PC-3 (cell line): ENCODE measurements at regions not wholly inside any gene's neighbourhood (a gene's known extent, or its start where the extent isn't known, plus 50 kb on each side); places are given as distances from the start of the nearest gene placed in this dataset.

ENCODE experiments used
- ATAC-seq: fragments of 200-7000 bp; cut with Tn5 transposase; 2 replicates; pipeline ENCODE4 v1.9.1; 2020; ENCODE audit warnings: mild to moderate bottlenecking, moderate library complexity
- BruUV-seq: library from RNA; stranded (reverse); fragments of 400-500 nt; replicated peaks from 2 replicates; lab custom pipeline; 2021; lab: Mats Ljungman, UMichigan
- CTCF ChIA-PET: fragments of 300-600 bp; sonication (Branson Sonifier 250); formaldehyde crosslinking; loops from one replicate; lab custom pipeline; 2022; ENCODE audit warnings: antibody characterized with exemption; lab: Charles Lee
- POLR2A ChIA-PET: fragments of 300-600 bp; sonication (Branson Sonifier 250); formaldehyde crosslinking; loops from one replicate; lab custom pipeline; 2022; ENCODE audit warnings: antibody characterized with exemption; ENCODE audit not compliant: unreplicated experiment; lab: Charles Lee
- DNase-seq: peaks from one replicate; pipeline ENCODE4 v3.0.0-alpha.2; 2015
- H2AFZ ChIP-seq: fragments of 300-600 bp; sonication (generic); 2 replicates; pipeline ENCODE4 v1.6.0; 2016; ENCODE audit warnings: antibody characterized with exemption, low read length
- H3F3A ChIP-seq: fragments of 300-600 bp; sonication (generic); one replicate; pipeline ENCODE4 v1.6.0; 2017; ENCODE audit warnings: antibody characterized with exemption, low read length, control low read depth, mild to moderate bottlenecking; ENCODE audit not compliant: unreplicated experiment
- H3K27ac ChIP-seq: fragments of 300-600 bp; sonication (generic); 2 replicates; pipeline ENCODE4 v1.5.1; 2016; ENCODE audit warnings: mild to moderate bottlenecking, low read length
- H3K27me3 ChIP-seq: fragments of 300-600 bp; sonication (generic); 2 replicates; pipeline ENCODE4 v1.6.1; 2016; ENCODE audit warnings: low read length, mixed read lengths
- H3K36me3 ChIP-seq: fragments of 300-600 bp; sonication (generic); 2 replicates; pipeline ENCODE4 v1.6.1; 2016; ENCODE audit warnings: low read depth, mixed run types, low read length, mixed read lengths
- H3K4me1 ChIP-seq: fragments of 300-600 bp; sonication (generic); 2 replicates; pipeline ENCODE4 v1.5.1; 2016; ENCODE audit warnings: low read length; ENCODE audit not compliant: insufficient read depth
- H3K4me2 ChIP-seq: fragments of 300-600 bp; sonication (generic); 2 replicates; pipeline ENCODE4 v1.6.0; 2016; ENCODE audit warnings: low read length
- H3K4me3 ChIP-seq: fragments of 300-600 bp; sonication (generic); 2 replicates; pipeline ENCODE4 v1.5.1; 2016; ENCODE audit warnings: mild to moderate bottlenecking, low read length, mixed read lengths
- H3K79me2 ChIP-seq: fragments of 300-600 bp; sonication (generic); 2 replicates; pipeline ENCODE4 v1.6.1; 2017; ENCODE audit warnings: low read length, mixed read lengths
- H3K9ac ChIP-seq: fragments of 300-600 bp; sonication (generic); 2 replicates; pipeline ENCODE4 v1.6.0; 2016; ENCODE audit warnings: mild to moderate bottlenecking, low read length
- H3K9me2 ChIP-seq: fragments of 300-600 bp; sonication (generic); replicated peaks from 2 replicates; pipeline ENCODE4 v1.6.1; 2016; ENCODE audit warnings: mixed run types, low read length, mixed read lengths
- H3K9me3 ChIP-seq: fragments of 300-600 bp; sonication (generic); 2 replicates; pipeline ENCODE4 v1.6.1; 2016; ENCODE audit warnings: low read length, mixed read lengths
- H4K20me1 ChIP-seq: fragments of 300-600 bp; sonication (generic); 2 replicates; pipeline ENCODE4 v1.6.1; 2016; ENCODE audit warnings: low read length, mixed read lengths
- CTCF ChIP-seq: fragments of 300-600 bp; sonication (generic); conservative IDR thresholded peaks from 2 replicates; pipeline ENCODE4 v1.5.1; 2017; ENCODE audit warnings: antibody characterized with exemption, low read depth, mild to moderate bottlenecking, low read length
- EZH2 ChIP-seq: fragments of 300-600 bp; sonication (generic); IDR thresholded peaks from one replicate; pipeline ENCODE4 v1.6.1; 2017; ENCODE audit warnings: antibody characterized with exemption, mild to moderate bottlenecking, low read length; ENCODE audit not compliant: unreplicated experiment
- EZH2phosphoT487 ChIP-seq: fragments of 300-600 bp; sonication (generic); IDR thresholded peaks from 2 replicates; pipeline ENCODE4 v1.6.1; 2018; ENCODE audit warnings: mild to moderate bottlenecking, antibody characterized with exemption, low read length, borderline replicate concordance
- intact Hi-C: fragments of 100-400 bp; cut with micrococcal nuclease; formaldehyde crosslinking; loops from 2 replicates; pipeline ENCODE4 v1.9.0; 2023

- BruUV-seq, result no TSS peak
Measured at GRCh38 chr16:79276501-79276900, 324.0 kb downstream of the MAF start.

GRCh38 chr16:79274264-79274663 is 326.3 kb downstream of the MAF start:
- ChIA-PET CTCF (no interaction called here), POLR2A (no interaction called here)
- DNase-seq (no peak), ATAC-seq (no peak)
- H3K4me3 ChIP-seq, result no peak overlapping the region
- no peaks in the 10 kb centered on the region for H4K20me1 ChIP-seq
- H3F3A ChIP-seq, result no peaks in the 10 kb centered on the region
- no peaks in the 10 kb centered on the region for H3K4me1 ChIP-seq
- no peak overlapping the region for H3K27ac ChIP-seq
- no peak overlapping the region for H3K4me2 ChIP-seq
- H3K9me3 ChIP-seq, result no peaks in the 10 kb centered on the region
- no peaks in the 10 kb centered on the region for H3K27me3 ChIP-seq
- H3K79me2 ChIP-seq, result no peaks in the 10 kb centered on the region
- TF ChIP-seq CTCF, result no peak
- no peak for TF ChIP-seq EZH2phosphoT487
- no peak for TF ChIP-seq EZH2
- no peaks in the 10 kb centered on the region for H3K36me3 ChIP-seq
- BruUV-seq, result no TSS peak
- intact Hi-C loops, result no loop called here
- H3K9me2 ChIP-seq, result no peaks in the 10 kb centered on the region
- H3K9ac ChIP-seq, result no peak overlapping the region
- no peak overlapping the region for H2AFZ ChIP-seq

More at GRCh38 chr16:79276501-79276900, 324.0 kb downstream of the MAF start:
- ChIA-PET POLR2A (no interaction called here), CTCF (no interaction called here)
- intact Hi-C loops, result no loop called here
- H3K27ac ChIP-seq, result no peak overlapping the region
- H3K79me2 ChIP-seq, result no peaks in the 10 kb centered on the region
- no peaks in the 10 kb centered on the region for H3K9me2 ChIP-seq
- H3K4me2 ChIP-seq, result no peak overlapping the region
- H3K9me3 ChIP-seq, result no peaks in the 10 kb centered on the region
- no peaks in the 10 kb centered on the region for H3K36me3 ChIP-seq
- H3K9ac ChIP-seq, result no peak overlapping the region
- no peaks in the 10 kb centered on the region for H3K27me3 ChIP-seq
- no peaks in the 10 kb centered on the region for H3F3A ChIP-seq
- no peak overlapping the region for H3K4me3 ChIP-seq
- H2AFZ ChIP-seq, result no peak overlapping the region
- no peaks in the 10 kb centered on the region for H3K4me1 ChIP-seq
- DNase-seq (no peak), ATAC-seq (no peak)
- TF ChIP-seq EZH2phosphoT487 (no peak), CTCF (no peak), EZH2 (no peak)
- no peaks in the 10 kb centered on the region for H4K20me1 ChIP-seq

GRCh38 chr16:79272141-79272577 is 328.4 kb downstream of the MAF start:
- H3K27me3 ChIP-seq, result no peaks in the 10 kb centered on the region
- no peak for ATAC-seq
- H3K27ac ChIP-seq, result no peak overlapping the region
- no peak overlapping the region for H3K9ac ChIP-seq
- ChIA-PET CTCF (no interaction called here), POLR2A (no interaction called here)
- intact Hi-C loops, result no loop called here
- H3K79me2 ChIP-seq, result no peaks in the 10 kb centered on the region
- no peaks in the 10 kb centered on the region for H3F3A ChIP-seq
- no peak for TF ChIP-seq EZH2phosphoT487
- TF ChIP-seq EZH2, result no peak
- no peak for TF ChIP-seq CTCF
- DNase-seq, result no peak
- H3K4me1 ChIP-seq, result no peaks in the 10 kb centered on the region
- no peaks in the 10 kb centered on the region for H4K20me1 ChIP-seq
- H3K4me2 ChIP-seq, result no peak overlapping the region
- no peaks in the 10 kb centered on the region for H3K9me2 ChIP-seq
- H3K36me3 ChIP-seq, result no peaks in the 10 kb centered on the region
- H3K4me3 ChIP-seq, result no peak overlapping the region
- BruUV-seq, result no TSS peak
- H2AFZ ChIP-seq, result no peak overlapping the region
- H3K9me3 ChIP-seq, result no peaks in the 10 kb centered on the region
